NCI-H226 (cell line): ENCODE measurements at regions not wholly inside any gene's neighbourhood (a gene's known extent, or its start where the extent isn't known, plus 50 kb on each side); places are given as distances from the start of the nearest gene placed in this dataset.

ENCODE experiments used
- DNase-seq: peaks from one replicate; pipeline ENCODE4 v3.0.0-alpha.2; 2015

- no peak for DNase-seq
These were observed 50.5 kb upstream of the DLX2 start for GRCh38 chr2:172153156-172153555.

- no peak for DNase-seq
These were observed 51.1 kb upstream of the DLX2 start for GRCh38 chr2:172153757-172154156.

DNA sequence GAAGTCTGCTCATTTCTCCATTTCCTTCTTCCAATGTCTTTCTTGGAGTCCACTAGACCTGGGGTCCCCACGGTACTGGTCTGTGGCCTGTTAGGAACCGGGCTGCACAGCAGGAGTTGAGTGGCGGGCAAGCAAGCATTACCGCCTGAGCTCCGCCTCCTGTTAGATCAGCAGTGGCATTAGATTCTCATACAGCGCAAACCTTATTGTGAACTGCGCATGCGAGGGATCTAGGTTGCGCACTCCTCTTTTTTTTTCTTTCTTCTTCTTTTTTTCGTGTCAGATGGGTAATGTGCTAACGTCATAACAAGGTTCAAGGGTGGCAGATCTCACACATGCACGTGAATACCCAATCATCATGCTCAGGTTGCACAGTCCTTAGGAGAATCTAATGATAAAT lies 53.1 kb upstream of the DLX2 start:
- DNase-seq, result no peak

- no peak for DNase-seq
These were observed 58.1 kb upstream of the DLX2 start for GRCh38 chr2:172160839-172161238.

GRCh38 chr2:172162225-172162733 lies 59.6 kb upstream of the DLX2 start:
- DNase-seq, result no peak

- DNase-seq, result no peak
These were observed 60.1 kb upstream of the DLX2 start for GRCh38 chr2:172162739-172163336.

- DNase-seq, result peak; percentile 17
These were observed 66.2 kb upstream of the DLX2 start for GRCh38 chr2:172168917-172169346.

DNA sequence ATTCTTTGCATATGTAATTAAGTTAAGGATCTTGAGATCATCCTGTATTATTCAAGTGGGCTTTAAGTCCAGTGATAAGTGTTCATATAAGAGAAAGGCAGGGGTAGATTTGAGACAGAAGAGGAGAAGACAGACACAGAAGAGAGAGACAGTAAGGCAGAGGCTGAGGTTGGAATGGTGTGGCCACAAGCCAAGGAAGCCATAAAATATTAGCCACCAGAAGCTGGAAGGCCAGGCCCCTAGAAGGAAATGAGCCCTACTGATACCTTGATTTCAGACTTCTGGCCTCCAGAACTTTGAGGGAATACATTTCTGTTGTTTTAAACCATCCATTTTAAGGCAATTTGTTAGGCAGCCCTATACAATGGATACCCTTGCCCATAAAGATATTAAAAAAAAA lies 66.9 kb upstream of the DLX2 start:
- no peak for DNase-seq

DNA sequence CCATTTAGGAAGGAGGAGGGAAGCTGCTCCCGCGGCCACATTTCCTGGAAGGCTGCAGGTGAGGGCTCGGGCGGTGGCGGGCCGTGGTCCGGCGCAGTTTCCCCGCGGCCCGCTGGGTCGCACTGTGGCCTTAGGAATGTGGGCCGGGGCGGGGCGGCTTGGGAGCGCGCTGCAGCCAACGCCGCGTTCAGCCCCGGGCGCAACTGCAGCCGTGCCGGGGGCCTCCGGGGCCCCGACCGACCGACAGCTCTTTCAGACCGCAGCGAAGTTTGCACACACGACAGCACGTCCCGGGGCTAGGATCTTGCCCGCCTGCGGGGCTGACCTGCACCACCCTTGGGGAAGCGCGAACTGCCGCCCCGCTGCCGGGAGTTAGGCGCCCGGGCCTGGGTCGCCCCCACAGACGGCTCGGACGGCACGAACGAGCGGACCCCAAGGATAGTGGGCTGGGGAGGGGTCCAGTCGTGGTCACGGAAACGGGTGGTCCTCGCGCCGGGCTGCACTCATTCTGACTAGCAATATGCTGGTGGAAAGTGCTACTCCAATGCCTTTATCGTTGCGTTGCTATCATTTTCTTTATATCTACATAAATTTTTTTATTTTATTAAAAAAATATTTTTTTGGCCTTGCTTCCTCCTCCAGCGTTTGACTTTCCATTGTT lies 69.9 kb upstream of the DLX2 start:
- DNase-seq, result peak; percentile 65

GRCh38 chr2:172173174-172173706 lies 70.5 kb upstream of the DLX2 start:
- DNase-seq, result no peak

- no peak for DNase-seq
These were observed 74.9 kb upstream of the DLX2 start for GRCh38 chr2:172177581-172177980.

GRCh38 chr2:172177996-172178395 lies 75.3 kb upstream of the DLX2 start:
- peak; percentile 75 for DNase-seq

GRCh38 chr2:172179045-172179701 lies 76.5 kb upstream of the DLX2 start:
- DNase-seq, result peak; percentile 55

- DNase-seq, result peak; percentile 35
These were observed 79.1 kb upstream of the DLX2 start for GRCh38 chr2:172181840-172182239.

DNA sequence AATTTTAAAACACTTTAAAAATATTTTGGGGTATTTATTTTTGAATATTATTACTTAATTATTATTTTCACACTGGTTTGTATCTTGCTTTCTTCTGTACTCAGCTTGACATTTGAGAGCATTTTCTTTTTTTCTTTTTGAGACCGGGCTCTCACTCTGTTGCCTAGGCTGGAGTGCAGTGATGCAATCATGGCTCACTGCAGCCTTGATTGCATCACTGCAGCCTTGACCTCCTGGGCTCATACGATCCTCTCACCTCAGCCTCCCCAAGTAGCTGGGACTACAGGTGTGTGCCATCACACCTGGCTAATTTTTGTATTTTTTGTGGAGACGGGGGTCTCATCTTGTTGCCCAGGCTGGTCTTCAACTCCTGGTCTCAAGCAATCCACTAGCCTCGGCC lies 79.9 kb upstream of the DLX2 start:
- no peak for DNase-seq

- no peak for DNase-seq
These were observed 90.8 kb upstream of the DLX2 start for GRCh38 chr2:172193331-172194089.

DNA sequence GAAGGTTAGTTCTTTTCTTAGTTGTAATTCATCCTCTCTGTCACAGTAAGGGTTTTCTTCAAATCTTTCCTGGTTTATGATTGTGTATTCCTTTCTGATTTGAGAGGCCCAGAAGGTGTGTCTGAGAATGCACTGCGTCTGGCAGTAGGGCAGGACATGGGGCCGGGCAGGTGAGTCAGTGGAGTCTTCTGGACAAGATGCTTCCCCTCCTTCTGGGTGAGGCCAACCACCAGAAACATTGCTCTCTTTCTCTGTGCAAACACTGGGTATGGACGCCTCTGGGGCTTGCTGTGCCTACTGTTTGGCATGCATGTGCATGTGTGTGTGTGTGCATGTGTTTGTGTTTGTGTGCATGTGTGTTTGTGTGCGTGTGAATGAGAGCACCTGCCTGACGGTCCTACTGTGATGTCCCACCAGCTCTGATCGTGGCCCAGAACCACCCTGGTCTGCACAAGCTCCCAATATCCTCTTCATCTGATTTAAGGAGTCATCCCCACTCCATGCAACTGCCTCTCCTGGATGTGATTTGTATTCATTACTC lies 93.2 kb upstream of the DLX2 start:
- no peak for DNase-seq

GRCh38 chr2:172196768-172197431 lies 94.2 kb upstream of the DLX2 start:
- peak; percentile 37 for DNase-seq

- no peak for DNase-seq
These were observed 95.7 kb upstream of the DLX2 start for GRCh38 chr2:172198361-172198760.

DNA sequence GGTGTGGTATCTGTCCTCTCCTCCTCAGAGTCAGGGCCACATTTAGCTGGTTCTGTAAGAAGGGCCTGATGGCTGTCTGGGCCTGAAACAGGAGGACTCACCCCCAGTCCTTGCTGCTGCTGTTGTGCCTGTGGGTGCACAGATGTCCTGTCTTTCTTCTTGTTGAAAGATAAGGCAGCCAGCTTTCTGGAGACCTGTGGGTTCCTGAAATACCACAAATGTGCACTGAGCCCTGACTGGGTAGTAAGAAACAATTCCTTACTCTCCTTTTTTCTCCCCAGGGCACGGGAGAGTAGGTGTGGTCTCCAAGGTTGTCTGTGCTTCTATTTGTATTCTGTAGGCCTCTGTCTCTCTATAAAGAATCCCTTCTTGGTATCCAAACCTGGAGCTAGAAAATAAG lies 96.2 kb upstream of the DLX2 start:
- DNase-seq, result no peak

- DNase-seq, result no peak
These were observed 97.9 kb upstream of the DLX2 start for GRCh38 chr2:172200495-172201085.

GRCh38 chr2:172204309-172204708 lies 101.6 kb upstream of the DLX2 start:
- DNase-seq, result no peak
